HCT116 (cell line): ENCODE measurements at regions not wholly inside any gene's neighbourhood (a gene's known extent, or its start where the extent isn't known, plus 50 kb on each side); places are given as distances from the start of the nearest gene placed in this dataset.

ENCODE experiments used
- CBX3 ChIP-seq: IDR thresholded peaks from 2 replicates; pipeline ENCODE4 v1.6.1; 2012; ENCODE audit warnings: low read depth
- EZH2 ChIP-seq: fragments of 200-600 bp; sonication (generic); IDR thresholded peaks from 2 replicates; pipeline ENCODE4 v1.6.1; 2017; ENCODE audit warnings: antibody characterized with exemption, mixed run types
- FOSL1 ChIP-seq: IDR thresholded peaks from 2 replicates; pipeline ENCODE4 v1.6.1; 2012; ENCODE audit warnings: low read depth
- JUND ChIP-seq: IDR thresholded peaks from 2 replicates; pipeline ENCODE4 v1.6.1; 2012
- POLR2A ChIP-seq: IDR thresholded peaks from 2 replicates; pipeline ENCODE4 v1.7.0; 2011; ENCODE audit warnings: borderline replicate concordance; ENCODE audit not compliant: insufficient read depth, insufficient read length; ENCODE audit errors: extremely low read depth
- POLR2AphosphoS5 ChIP-seq: IDR thresholded peaks from 2 replicates; pipeline ENCODE4 v1.6.1; 2011; ENCODE audit warnings: mild to moderate bottlenecking, low read depth, low read length, moderate library complexity
- SP1 ChIP-seq: IDR thresholded peaks from 2 replicates; pipeline ENCODE4 v1.6.1; 2012; ENCODE audit warnings: low read depth
- TF ChIP-seq, protein P1 (sequence below), 3 experiments: fragments of 200-600 bp in 1 of 3; sonication (generic) in 1 of 3; IDR thresholded peaks in 2 of 3; conservative IDR thresholded peaks in 1 of 3; 2 replicates each; pipeline ENCODE4 v1.5.1; 2012 to 2017; ENCODE audit warnings: low read depth in 2 of 3, low read length in 2 of 3, antibody characterized with exemption in 1 of 3, borderline replicate concordance in 1 of 3, control low read depth in 1 of 3, mild to moderate bottlenecking in 1 of 3, mixed read lengths in 1 of 3, mixed run types in 1 of 3, moderate library complexity in 1 of 3; ENCODE audit not compliant: insufficient read depth in 1 of 3
- TF ChIP-seq, protein P2 (sequence below): IDR thresholded peaks from 2 replicates; pipeline ENCODE4 v1.6.1; 2012
- TF ChIP-seq, protein P3 (sequence below): IDR thresholded peaks from 2 replicates; pipeline ENCODE4 v1.6.1; 2012
- TF ChIP-seq, protein P4 (sequence below): IDR thresholded peaks from 2 replicates; pipeline ENCODE4 v1.6.1; 2012; ENCODE audit warnings: low read depth

DNA sequence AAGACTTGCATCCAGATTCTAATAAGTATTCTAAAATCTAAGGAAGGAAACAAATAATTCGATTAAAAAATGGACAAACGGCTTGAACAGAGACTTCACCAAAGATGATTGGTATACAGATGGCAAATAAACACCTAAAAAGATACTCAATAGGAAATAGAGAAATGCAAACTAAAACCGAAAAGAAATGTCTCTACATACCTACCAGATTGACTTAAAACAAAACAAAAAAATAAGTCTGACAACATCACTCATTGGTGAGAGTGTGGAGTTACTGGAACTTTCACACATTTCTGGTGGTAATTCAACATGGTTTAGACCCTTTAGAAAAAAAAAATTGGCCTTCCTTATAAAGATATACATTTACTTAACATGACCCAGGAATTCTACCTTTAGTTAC lies 869.8 kb downstream of the TTLL7 start:
- TF ChIP-seq POLR2A (no peak), EZH2 (no peak), FOSL1 (no peak), SP1 (no peak), JUND (no peak), POLR2AphosphoS5 (no peak), CBX3 (no peak)
- TF ChIP-seq, protein P1, sequence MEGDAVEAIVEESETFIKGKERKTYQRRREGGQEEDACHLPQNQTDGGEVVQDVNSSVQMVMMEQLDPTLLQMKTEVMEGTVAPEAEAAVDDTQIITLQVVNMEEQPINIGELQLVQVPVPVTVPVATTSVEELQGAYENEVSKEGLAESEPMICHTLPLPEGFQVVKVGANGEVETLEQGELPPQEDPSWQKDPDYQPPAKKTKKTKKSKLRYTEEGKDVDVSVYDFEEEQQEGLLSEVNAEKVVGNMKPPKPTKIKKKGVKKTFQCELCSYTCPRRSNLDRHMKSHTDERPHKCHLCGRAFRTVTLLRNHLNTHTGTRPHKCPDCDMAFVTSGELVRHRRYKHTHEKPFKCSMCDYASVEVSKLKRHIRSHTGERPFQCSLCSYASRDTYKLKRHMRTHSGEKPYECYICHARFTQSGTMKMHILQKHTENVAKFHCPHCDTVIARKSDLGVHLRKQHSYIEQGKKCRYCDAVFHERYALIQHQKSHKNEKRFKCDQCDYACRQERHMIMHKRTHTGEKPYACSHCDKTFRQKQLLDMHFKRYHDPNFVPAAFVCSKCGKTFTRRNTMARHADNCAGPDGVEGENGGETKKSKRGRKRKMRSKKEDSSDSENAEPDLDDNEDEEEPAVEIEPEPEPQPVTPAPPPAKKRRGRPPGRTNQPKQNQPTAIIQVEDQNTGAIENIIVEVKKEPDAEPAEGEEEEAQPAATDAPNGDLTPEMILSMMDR (IDR thresholded peaks at IDR 0.05 in 2 of 3, conservative IDR thresholded peaks at IDR 0.05 in 1 of 3; ENCODE audit: borderline replicate concordance in 1 of 3, insufficient read depth in 1 of 3, low read depth in 2 of 3, low read length in 2 of 3): no peak
- TF ChIP-seq, protein P2, sequence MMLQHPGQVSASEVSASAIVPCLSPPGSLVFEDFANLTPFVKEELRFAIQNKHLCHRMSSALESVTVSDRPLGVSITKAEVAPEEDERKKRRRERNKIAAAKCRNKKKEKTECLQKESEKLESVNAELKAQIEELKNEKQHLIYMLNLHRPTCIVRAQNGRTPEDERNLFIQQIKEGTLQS: no peak
- TF ChIP-seq, protein P3, sequence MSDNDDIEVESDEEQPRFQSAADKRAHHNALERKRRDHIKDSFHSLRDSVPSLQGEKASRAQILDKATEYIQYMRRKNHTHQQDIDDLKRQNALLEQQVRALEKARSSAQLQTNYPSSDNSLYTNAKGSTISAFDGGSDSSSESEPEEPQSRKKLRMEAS: no peak
- TF ChIP-seq, protein P4, sequence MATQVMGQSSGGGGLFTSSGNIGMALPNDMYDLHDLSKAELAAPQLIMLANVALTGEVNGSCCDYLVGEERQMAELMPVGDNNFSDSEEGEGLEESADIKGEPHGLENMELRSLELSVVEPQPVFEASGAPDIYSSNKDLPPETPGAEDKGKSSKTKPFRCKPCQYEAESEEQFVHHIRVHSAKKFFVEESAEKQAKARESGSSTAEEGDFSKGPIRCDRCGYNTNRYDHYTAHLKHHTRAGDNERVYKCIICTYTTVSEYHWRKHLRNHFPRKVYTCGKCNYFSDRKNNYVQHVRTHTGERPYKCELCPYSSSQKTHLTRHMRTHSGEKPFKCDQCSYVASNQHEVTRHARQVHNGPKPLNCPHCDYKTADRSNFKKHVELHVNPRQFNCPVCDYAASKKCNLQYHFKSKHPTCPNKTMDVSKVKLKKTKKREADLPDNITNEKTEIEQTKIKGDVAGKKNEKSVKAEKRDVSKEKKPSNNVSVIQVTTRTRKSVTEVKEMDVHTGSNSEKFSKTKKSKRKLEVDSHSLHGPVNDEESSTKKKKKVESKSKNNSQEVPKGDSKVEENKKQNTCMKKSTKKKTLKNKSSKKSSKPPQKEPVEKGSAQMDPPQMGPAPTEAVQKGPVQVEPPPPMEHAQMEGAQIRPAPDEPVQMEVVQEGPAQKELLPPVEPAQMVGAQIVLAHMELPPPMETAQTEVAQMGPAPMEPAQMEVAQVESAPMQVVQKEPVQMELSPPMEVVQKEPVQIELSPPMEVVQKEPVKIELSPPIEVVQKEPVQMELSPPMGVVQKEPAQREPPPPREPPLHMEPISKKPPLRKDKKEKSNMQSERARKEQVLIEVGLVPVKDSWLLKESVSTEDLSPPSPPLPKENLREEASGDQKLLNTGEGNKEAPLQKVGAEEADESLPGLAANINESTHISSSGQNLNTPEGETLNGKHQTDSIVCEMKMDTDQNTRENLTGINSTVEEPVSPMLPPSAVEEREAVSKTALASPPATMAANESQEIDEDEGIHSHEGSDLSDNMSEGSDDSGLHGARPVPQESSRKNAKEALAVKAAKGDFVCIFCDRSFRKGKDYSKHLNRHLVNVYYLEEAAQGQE: no peak
